ENCODE measurements at regions not wholly inside any gene's neighbourhood (a gene's known extent, or its start where the extent isn't known, plus 50 kb on each side); places are given as distances from the start of the nearest gene placed in this dataset.

- no peak for DNase-seq (ENCODE audit: low spot score)
- no peak overlapping the region for H3K27ac ChIP-seq
- TF ChIP-seq, protein P1, sequence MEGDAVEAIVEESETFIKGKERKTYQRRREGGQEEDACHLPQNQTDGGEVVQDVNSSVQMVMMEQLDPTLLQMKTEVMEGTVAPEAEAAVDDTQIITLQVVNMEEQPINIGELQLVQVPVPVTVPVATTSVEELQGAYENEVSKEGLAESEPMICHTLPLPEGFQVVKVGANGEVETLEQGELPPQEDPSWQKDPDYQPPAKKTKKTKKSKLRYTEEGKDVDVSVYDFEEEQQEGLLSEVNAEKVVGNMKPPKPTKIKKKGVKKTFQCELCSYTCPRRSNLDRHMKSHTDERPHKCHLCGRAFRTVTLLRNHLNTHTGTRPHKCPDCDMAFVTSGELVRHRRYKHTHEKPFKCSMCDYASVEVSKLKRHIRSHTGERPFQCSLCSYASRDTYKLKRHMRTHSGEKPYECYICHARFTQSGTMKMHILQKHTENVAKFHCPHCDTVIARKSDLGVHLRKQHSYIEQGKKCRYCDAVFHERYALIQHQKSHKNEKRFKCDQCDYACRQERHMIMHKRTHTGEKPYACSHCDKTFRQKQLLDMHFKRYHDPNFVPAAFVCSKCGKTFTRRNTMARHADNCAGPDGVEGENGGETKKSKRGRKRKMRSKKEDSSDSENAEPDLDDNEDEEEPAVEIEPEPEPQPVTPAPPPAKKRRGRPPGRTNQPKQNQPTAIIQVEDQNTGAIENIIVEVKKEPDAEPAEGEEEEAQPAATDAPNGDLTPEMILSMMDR (IDR thresholded peaks at IDR 0.05) = no peak
- no peak overlapping the region for H3K4me3 ChIP-seq
Measured at GRCh38 chr7:31398815-31399214, 58.3 kb upstream of the NEUROD6 start.

DNA sequence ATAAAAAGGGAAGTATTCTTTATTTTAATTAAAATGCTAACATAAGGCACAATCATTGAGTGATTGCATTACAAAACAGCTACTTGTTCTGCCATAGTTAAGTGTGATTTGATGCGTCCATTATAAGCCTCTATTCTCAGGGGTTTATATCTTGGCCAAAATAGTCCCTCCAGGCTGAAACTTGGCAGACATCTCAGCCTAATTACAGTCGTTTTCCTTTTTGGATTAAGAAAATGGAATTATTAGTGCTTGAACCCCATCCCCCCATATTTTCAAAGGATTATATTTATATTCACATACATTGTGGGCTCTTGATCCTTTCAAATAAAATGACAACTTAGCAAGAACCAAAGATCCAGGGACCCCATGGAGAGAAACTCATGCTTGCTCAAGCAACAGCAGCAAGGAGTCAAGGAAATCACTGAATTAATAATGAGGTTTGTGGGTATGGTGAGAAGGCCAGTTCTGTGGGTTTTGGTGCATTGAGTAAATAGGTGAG, 66.7 kb upstream of the NEUROD6 start:
- Histone ChIP-seq H3K27ac (no peak overlapping the region), H3K4me3 (no peak overlapping the region)
- TF ChIP-seq, protein P1 (IDR thresholded peaks at IDR 0.05) = no peak
- no peak for DNase-seq (ENCODE audit: low spot score)

DNA sequence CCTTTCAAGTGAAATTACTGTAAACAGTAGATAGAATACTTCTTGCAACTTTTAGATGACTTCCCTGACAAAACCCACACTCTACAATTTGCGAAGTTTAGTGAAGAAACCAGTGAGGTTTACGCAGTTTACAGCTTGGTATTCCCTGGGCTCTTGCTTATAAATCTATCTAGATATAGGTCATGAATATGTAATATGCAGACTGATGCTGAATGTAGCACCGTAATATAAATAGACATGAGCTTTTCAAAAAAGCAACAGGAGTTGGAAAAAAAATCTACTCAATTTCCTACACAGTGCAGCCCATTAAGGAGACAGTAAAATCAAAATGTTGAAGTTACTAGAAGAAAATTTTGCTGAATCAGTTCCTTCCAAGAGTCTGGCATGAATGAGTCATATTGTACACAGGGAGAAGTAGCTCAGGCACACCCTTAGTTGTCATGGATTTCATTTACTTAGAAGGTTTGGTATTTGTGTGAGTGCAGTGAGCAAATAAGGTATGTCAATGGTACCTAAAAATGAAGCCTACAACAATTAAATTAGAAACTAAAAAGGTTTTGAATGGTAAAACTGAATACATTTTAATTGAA, 67.7 kb upstream of the NEUROD6 start:
- TF ChIP-seq, protein P1 (IDR thresholded peaks at IDR 0.05) = no peak
- no peak for DNase-seq (ENCODE audit: low spot score)
- H3K4me3 ChIP-seq = no peak overlapping the region
- H3K27ac ChIP-seq = no peak overlapping the region

- DNase-seq (ENCODE audit: low spot score) = no peak
- TF ChIP-seq, protein P1 (IDR thresholded peaks at IDR 0.05) = no peak
Measured at GRCh38 chr7:31410265-31410664, 69.7 kb upstream of the NEUROD6 start.

GRCh38 chr7:31411416-31411815, 70.9 kb upstream of the NEUROD6 start:
- Histone ChIP-seq H3K27ac (no peak overlapping the region), H3K4me3 (no peak overlapping the region)
- no peak for DNase-seq (ENCODE audit: low spot score)
- TF ChIP-seq, protein P1 (IDR thresholded peaks at IDR 0.05) = no peak

More at GRCh38 chr7:31410265-31410664, 69.7 kb upstream of the NEUROD6 start:
- H3K4me3 ChIP-seq = no peak overlapping the region
- H3K27ac ChIP-seq = no peak overlapping the region

GRCh38 chr7:31413766-31414165, 73.2 kb upstream of the NEUROD6 start:
- Histone ChIP-seq H3K4me3 (no peak overlapping the region), H3K27ac (no peak overlapping the region)
- DNase-seq (ENCODE audit: low spot score) = no peak
- TF ChIP-seq, protein P1 (IDR thresholded peaks at IDR 0.05) = no peak

- TF ChIP-seq, protein P1 (IDR thresholded peaks at IDR 0.05) = no peak
- no peak overlapping the region for H3K27ac ChIP-seq
- no peak for DNase-seq (ENCODE audit: low spot score)
- no peak overlapping the region for H3K4me3 ChIP-seq
Measured at GRCh38 chr7:31416381-31416870, 75.9 kb upstream of the NEUROD6 start.

All from coronary artery (tissue), 2 donors.